NCI-H69 (cell line): ENCODE measurements at regions not wholly inside any gene's neighbourhood (a gene's known extent, or its start where the extent isn't known, plus 50 kb on each side); places are given as distances from the start of the nearest gene placed in this dataset.
A peak's percentile ranks its signal among the peaks of the same experiment; 100 is the strongest.
"Not testable (repeated sequence)": the region's sequence is repeated elsewhere in the genome, so short reads cannot be mapped to it uniquely, and the experiment has no call there.

Experiments used
- DNase-seq: peaks from one replicate; lab custom pipeline; 2025; lab: John Stamatoyannopoulos, UW

GRCh38 chr11:96706761-96707160, 316.9 kb downstream of the JRKL start:
- DNase-seq: no peak

DNA sequence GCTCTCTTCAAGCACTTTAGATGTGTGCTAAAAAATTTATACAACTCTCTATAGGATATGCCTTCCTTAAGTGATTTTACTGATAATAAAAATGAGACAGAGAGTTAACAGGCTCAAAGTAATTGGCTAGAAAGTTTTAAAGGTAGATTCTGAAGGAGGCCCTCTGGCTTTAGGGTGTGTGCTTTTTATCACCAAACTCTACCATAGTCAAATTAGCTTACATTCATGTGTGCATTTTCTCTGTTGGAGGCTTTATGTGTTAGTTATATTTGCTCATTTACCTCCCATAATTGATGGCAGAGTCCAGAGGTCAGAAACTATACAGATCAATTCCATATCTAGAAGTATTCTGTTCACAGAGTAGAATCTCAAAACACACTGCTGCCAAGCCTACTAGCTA, 317.5 kb downstream of the JRKL start:
- DNase-seq: no peak

- DNase-seq: peak; percentile 45
Observed at GRCh38 chr11:96708219-96708878, 318.5 kb downstream of the JRKL start.

GRCh38 chr11:96713301-96713700, 323.5 kb downstream of the JRKL start:
- no peak for DNase-seq

DNA sequence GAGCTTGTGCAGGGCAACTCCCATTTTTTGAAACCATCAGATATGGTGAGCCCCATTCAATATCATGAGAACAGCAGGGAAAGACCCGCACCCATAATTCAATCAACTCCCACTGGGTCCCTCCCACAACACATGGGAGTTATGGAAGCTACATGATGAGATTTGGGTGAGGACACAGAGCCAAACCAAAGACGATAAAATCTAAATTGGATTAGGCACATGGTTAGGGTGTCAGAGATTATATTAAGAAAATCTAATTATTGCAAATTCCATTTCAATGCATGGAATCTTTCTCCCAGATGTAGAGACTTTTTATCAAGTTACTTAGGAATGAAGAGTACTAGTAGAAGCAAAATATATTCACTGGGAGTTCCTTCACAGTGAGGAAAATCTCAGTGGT, 324.9 kb downstream of the JRKL start:
- no peak for DNase-seq

DNA sequence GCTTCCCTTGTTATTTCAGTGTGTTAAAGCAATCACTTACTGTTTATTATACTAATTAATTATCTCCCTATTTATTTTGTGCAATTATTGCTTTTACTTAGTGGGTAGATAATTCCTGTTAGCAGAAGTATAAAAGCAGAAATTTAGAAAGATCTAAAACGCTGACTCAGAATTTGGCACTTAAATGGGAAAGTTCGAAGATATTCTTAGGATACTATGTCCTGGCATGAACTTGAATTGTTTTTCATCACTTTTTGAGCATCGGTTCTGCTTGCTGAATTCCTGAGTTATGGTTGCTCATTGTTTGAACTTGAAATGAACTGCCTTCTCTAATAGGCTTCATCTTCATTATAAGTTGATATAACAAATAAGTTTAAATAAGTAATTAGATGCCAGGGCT, 325.4 kb downstream of the JRKL start:
- no peak for DNase-seq

- DNase-seq: no peak
Observed at GRCh38 chr11:96736601-96737000, 346.8 kb downstream of the JRKL start.

DNA sequence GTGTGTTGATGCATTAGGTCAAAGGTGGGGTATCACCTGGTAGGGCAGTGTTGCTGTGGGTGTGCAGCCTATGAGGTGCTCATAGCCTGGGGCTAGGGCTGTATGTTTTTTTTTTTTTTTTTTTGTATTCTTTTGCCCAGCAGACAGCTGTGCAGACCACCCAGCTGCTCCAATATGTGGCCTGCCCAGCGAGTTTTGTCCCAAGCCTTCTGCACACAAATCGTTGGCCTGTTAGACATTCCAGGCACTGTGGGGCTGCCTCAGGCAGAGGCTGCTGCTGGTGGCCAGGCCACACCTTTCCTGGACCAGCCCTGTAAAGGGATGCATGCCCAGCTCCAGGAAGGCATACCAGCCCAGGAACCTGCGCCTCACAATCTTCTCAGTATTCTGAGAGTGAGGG, 348.5 kb downstream of the JRKL start:
- DNase-seq: no peak

GRCh38 chr11:96741068-96741467, 351.3 kb downstream of the JRKL start:
- no peak for DNase-seq

- DNase-seq: no peak
Observed at GRCh38 chr11:96744697-96745096, 354.9 kb downstream of the JRKL start.

DNA sequence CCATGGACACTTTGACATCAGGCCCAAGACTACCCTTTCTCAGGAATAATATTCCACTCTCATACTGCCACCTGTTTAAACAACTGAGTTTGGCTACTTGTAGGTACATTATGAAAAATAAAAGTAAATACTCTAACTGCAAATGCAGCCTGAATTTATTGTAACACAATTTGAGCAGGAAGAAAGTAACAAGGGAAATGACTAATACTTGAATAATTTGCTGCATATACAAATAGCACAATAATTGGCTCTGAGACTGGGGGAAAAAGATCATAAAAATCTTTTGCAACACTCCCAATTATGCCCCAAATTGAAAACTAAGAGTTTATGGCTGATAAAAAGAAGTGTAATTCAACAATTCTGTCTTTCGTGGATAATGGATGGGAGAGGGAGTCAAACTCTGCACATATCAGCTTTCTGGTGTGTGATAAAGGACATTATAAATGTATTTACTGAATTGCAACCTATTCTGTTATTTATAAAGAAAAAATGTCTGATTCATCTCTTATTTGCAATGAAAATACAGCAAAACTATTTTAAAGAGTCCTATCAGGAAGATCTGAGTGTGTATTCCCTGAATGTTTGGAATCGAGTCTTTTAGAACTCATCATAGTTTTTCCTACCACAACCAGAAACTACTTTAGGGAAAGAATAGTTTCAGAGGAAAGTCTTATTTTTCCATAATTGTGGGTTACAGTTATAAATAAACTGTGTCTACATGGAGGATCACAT, 359.0 kb downstream of the JRKL start:
- DNase-seq: no peak

DNA sequence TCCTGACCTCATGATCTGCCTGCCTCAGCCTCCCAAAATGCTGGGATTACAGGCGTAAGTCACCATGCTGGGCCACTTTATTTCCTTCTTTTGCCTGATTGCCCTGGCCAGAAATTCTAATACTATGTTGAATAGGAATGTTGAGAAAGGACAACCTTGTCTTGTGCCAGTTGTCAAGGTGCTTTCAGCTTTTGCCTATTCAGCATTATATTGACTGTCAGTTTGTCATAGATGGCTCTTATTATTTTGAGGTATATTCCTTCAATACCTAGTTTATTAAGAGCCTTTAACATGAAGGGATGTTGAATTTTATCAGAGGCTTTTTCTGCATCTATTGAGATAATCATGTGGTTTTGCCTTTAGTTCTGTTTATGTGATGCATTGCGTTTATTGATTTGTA, 362.0 kb downstream of the JRKL start:
- not testable (repeated sequence) for DNase-seq

DNA sequence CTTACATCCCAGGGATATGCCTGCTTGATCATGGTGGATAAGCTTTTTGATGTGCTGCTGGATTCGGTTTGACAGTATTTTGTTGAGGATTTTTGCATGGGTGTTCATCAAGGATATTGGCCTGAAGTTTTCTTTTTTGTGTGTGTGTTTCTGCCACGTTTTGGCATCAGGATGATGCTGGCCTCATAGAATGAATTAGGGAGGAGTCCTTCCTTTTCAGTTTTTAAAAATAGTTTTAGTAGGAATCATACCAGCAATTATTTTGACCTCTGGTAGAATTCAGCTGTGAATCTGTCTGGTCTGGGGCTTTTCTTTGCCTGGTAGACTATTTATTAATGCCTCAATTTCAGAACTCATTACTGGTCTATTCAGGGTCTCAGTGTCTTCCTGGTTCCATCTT, 362.4 kb downstream of the JRKL start:
- DNase-seq: no peak

GRCh38 chr11:96753997-96754396, 364.2 kb downstream of the JRKL start:
- DNase-seq: no peak

DNA sequence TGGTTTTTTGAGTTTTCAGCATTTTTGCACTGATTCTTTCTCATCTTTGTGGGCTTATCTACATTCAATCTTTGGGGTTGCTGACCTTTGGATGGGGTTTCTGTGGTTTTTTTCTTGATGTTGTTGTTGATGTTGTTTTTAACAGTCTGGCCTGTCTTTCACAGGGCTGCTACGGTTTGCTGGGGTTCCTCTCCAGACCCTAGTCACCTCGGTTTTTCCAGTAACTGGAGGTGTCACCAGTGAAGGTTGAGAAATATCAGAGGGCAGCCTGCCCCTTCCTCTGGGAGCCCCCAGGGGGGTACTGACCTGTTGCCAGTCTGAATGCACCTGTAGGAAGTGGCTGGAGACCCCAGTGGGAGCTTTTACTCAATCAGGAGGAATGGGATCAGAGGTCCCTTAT, 365.4 kb downstream of the JRKL start:
- no peak for DNase-seq

DNA sequence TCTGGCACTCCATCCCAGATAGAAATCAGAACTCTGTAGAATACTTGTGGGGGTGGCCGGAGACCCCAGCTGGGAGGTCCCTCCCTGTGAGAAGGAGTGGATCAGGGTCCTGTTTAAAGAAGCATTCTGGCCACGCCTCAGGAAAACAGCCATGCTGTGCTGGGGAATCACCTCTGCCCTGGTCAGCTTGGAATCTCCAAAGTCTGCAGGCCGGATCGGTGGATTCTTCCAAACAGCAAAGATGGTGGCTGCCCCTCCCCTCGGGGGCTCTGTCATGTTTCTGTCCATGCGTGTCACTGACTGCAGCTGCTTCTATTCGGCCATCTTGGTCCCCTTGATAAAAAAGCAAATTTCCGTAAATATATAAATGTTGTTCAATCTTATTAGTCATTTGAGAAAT, 365.9 kb downstream of the JRKL start:
- no peak for DNase-seq

DNA sequence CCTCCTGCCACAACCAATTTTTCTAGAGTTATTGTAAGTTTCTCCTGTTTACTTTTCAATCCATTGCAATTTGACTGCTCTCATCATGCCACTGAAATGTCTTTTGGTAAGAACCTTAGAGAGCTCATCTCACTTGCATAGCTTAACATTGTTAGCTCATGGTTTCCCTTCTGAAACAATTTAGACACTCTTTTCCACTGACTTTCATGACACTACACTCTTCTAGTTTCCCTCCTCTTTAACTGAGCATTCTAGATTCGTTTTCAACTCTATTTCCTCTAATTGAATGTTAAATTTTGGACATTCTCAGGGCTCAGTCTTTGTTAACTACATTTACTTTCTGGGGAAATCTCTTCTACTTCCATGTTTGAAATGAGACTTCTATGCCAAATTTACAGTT, 369.1 kb downstream of the JRKL start:
- no peak for DNase-seq

DNA sequence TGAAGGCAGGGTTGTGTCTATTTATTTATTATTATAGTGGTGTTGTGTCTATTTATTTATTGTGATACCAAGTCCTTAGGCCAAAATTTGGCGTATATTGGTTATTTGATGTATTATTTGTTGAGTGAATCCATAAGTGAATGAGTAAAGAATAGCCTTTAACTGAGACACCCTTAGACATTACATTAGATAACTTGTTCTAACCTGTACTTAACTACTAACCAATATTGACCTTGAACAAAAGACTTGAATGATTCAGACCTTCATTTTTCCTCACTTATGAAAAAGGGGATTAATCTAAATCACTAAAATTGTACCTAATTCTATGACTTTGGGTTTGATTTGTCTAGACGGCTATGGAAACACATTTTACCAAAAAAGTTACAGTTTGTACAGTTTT, 370.5 kb downstream of the JRKL start:
- DNase-seq: no peak

GRCh38 chr11:96760815-96761214, 371.0 kb downstream of the JRKL start:
- no peak for DNase-seq

- DNase-seq: no peak
Observed at GRCh38 chr11:96761451-96761850, 371.6 kb downstream of the JRKL start.

DNA sequence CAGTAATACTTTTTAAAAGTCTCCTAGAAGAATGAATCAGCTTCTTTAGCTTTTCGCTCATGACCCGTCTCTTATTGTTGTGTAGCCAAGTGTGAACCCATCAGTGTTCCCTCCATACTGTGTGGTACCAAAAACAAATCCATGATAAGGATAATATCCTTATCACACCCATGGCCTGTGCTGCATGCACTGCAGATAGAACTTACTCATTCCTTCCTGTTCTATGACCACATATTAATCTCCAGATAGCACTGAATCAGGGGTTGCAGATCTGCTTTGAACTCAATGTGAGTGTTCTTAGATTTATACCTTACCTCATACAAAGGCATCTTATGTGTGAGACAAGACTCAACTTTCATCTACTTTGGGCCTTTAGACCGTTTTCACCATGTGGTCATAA, 373.4 kb downstream of the JRKL start:
- no peak for DNase-seq

- DNase-seq: no peak
Observed at GRCh38 chr11:96778272-96778671, 388.5 kb downstream of the JRKL start.

- no peak for DNase-seq
Observed at GRCh38 chr11:96779030-96779429, 389.2 kb downstream of the JRKL start.

DNA sequence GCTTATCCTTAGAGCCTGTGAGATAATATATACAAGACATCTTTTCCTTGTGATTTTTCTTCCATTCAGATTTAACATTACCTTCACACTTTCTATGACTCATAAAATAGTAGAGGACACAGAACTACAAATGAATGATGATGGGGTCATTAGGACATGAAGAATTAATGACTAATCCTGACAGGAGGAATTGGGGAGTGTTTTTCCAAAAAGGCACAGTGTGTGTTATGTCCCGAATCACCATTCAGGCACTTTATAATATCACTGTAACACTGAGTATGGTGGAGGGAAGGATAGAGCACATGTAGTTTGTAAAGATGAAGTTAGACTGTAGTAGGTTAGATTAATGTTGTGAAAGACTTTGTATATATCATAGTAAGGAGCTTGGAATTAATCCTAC, 391.3 kb downstream of the JRKL start:
- DNase-seq: no peak
